RCC 7860 (cell line): ENCODE measurements at regions not wholly inside any gene's neighbourhood (a gene's known extent, or its start where the extent isn't known, plus 50 kb on each side); places are given as distances from the start of the nearest gene placed in this dataset.

Source experiments
- DNase-seq: peaks from one replicate; pipeline ENCODE4 v3.0.0-alpha.2; 2015; ENCODE audit warnings: low spot score
- FAIRE-seq: peaks from 2 replicates; lab custom pipeline; 2012; peaks lifted over from hg19 to GRCh38; lab: Jason Lieb, UNC

DNA sequence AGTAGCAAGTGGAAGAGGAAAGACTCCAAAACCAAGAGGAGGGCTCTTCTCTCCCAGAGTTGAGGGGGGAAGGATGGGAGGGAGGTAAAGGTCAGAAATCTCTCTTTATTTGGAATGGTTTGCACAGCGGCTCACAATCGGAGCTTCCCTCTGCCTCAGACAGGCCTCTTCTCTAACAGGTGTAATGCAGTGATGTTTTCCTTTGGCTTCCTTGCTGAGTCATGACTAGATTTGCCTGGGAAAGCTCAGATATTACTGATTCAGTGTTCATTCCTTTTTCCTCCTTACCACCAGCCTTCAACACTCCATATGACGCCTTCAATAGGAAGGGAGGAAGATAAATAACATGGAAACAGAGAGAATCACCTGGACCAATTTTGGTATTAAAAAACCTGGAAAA is 136.6 kb downstream of the RNF152 start:
- no peak for DNase-seq
- no peak for FAIRE-seq

- DNase-seq (no peak), FAIRE-seq (no peak)
These were observed 137.3 kb downstream of the RNF152 start for GRCh38 chr18:61755555-61755954.

DNA sequence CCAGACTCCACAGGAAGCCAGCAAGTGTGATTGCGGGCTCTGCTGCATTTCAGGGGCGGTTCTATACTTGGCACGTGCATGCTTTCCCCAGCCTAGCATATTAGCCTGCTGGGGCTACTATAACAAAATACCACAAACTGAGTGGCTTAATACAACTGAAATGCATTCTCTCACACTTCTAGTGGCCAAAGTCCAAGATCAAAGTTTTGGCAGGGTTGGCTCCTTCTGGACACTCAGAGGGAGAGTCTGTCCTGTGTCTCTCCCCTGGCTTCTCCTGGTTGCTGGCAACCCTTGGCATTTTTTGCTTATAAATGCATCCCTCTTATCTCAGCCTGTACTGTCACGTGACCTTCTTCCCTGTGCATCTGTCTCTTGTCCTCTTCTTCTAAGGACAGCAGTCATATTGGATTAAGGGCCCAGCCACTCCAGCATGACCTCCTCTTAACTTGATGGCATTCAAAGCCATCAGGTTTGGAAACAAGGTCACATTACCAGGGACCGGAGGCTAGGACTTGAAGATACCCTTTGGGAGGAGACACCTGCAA is 138.7 kb downstream of the RNF152 start:
- FAIRE-seq (no peak), DNase-seq (no peak)

GRCh38 chr18:61753373-61753772 is 139.4 kb downstream of the RNF152 start:
- no peak for FAIRE-seq
- DNase-seq, result no peak

DNA sequence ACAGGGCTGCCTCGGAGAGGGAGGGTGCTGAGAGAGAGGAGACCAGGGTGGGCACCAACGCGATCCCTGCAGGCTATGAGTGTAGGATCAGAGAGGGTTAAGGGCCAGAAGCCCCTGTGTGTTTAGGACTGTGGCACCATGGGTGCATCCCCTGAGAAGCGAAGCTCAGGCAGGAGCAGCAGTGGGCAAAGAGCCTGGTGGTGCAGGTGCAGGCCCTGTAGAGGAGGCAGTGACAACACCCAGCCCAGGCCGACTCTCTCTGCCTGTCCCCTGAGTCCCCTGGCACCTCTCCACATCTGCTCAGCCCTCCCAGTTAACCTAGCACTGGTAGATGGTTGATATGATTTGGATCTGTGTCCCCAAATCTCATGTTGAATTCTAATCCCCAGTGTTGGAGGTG is 139.8 kb downstream of the RNF152 start:
- FAIRE-seq, result no peak

GRCh38 chr18:61750840-61751668 is 141.8 kb downstream of the RNF152 start:
- FAIRE-seq (no peak), DNase-seq (no peak)

More for the DNA sequence above, 139.8 kb downstream of the RNF152 start:
- DNase-seq, result no peak

GRCh38 chr18:61749546-61749945 is 143.3 kb downstream of the RNF152 start:
- no peak for FAIRE-seq
- no peak for DNase-seq

DNA sequence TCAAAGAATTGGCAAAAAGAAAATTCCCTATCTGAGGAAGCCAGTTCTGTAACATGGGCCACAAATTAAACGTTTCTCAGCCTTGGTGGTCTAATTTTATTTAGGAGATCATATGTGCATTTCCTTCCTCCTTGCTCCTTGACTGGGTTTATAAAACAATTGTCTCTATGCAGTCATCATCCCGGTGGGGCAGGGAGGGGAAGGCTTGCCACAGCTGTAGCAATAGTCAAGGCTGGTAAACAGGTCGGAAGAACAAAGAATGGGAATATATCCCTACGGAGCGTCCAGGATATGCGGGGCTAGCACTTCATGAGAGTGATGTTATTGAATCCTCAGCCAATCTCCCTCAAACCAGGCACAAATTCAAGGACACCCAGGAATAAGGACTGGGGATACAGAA is 143.8 kb downstream of the RNF152 start:
- DNase-seq (no peak), FAIRE-seq (no peak)

DNA sequence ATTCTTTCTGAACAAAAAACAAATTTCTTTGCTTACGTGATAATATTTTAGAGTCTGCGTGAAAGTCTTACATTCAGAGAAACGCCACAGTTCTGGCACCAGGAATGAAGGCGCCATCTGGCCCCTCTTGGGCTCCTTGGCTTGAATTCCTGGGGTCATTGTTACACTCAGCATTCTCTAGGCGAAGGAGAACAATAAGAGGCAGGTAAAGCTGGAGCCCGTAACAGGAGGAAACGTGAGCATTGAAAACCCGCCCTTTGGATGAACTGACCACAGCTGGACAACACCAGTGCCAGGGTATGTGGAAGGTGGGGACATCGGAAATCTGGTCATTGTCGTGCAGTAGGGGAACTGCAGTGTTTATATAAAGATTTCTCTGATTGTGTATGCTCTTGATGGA is 144.8 kb downstream of the RNF152 start:
- FAIRE-seq (no peak), DNase-seq (no peak)

DNA sequence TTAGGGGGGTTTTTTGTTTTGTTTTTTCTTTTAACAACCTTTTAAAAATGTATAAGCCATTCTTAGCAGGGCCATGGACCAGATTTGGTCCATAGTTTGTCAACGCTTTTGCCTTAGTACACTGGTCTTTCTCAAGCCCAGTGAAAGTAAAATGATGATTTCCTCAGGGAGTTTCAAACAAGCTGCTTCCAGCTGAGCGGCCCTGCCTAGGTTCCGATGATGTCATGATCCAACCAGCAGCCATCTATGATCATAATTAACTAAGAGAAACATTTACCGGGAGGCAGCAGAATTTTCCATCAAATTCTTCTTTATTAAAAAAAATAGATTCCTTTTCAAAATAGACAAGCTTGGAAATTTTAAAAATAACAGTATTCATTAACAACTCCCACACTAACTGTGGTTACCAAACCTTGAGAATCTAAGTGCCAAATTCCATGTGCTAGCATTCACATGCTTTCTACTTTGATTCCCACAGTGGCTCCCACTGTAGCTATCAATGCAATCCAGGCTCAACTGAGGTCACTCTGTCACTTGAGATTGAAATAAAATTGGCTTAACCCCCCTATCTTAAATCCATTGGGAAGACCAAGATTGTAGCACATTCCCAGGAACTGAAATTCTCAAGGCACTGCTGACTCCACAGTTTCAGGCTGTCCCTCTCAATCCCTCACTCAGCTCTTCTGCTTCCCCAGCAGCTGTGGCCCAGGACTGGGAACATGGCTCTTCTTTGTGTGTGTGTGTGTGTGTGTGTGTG is 148.9 kb downstream of the RNF152 start:
- no peak for DNase-seq
- FAIRE-seq, result no peak

DNA sequence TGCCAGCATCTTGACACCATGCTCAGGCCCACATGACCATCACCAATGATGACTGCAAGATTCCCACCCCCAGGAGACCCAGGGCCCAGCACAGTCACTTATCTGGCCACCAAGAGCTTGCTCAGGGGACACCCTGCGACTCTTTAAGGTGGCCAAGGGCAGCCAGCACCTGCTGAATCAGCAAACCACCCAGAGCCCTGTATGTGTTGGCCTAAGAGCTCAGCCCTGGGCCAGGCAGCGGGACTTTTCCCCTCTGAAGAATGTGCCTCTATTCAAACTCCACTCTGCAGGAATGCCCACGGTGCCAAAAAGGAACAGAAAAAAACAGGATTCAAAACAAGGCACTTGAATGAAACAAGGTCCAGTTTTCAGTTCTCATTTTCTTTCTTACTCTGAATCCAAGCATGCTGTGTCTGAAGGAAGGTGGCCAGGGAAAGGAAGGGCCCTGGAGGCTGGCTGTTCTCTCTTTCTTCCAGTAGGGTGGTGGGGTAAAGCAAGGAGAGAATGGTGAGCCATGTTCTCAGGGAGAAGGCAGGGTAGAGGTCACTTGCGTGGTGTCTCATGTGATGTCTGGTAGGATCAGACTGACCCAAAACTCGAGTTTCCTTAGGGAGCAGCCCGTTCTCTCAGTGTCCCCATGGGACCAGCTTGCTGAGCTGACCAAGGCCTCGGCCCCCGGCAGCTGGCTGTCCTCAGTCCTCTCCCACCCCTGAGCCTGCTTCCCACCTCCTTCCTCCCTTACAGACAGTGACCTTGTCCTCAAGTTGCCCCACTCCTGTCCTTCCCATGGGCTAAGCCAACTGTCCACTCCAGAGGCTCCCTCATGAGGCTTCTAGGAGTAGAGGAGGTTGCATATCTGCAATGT is 150.0 kb downstream of the RNF152 start:
- FAIRE-seq, result no peak
- DNase-seq, result no peak

- DNase-seq (no peak), FAIRE-seq (no peak)
These were observed 150.8 kb downstream of the RNF152 start for GRCh38 chr18:61741881-61742454.

GRCh38 chr18:61738488-61738887 is 154.3 kb downstream of the RNF152 start:
- DNase-seq (no peak), FAIRE-seq (no peak)

- DNase-seq (no peak), FAIRE-seq (no peak)
These were observed 154.8 kb downstream of the RNF152 start for GRCh38 chr18:61738042-61738441.

DNA sequence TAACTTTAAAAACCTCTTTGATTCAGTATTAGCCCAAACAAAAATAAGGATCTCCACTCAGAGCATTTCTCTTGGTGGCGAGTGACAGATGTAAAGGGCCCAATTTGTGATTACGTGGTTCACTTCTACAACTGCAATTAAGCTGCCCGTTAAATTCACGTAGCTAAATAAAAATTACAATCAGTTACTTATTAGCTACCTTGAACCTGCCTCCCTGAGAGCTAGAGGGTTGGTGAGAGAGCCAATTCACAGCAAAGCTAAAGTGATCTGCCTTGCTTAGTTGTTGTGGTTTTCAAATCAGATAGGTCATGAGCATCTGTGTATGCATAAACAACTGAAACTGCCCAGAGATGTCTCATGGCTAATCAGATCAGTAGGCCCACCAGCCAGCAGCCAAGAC is 156.7 kb downstream of the RNF152 start:
- DNase-seq (no peak), FAIRE-seq (no peak)

- FAIRE-seq (no peak), DNase-seq (no peak)
These were observed 157.2 kb downstream of the RNF152 start for GRCh38 chr18:61735564-61736102.

DNA sequence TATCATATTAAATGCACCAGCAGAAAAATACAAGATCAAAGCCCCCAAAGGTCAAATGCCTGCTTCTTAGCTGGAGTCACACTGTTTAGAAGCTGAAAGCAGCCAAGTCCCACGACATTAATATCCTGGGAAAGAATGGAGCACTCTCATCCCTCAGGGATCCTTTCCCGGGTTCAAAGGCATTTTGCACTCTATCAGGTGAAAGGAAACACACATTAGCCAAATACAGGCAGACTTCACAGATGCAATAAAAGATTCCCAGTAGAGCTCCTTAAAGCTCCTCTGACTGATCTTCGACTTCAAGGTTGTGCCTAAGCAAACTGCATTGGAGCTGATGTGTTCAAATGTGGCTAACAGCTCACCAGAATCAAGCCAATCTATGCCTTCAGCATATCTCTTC is 158.4 kb downstream of the RNF152 start:
- DNase-seq, result no peak
- FAIRE-seq, result no peak

DNA sequence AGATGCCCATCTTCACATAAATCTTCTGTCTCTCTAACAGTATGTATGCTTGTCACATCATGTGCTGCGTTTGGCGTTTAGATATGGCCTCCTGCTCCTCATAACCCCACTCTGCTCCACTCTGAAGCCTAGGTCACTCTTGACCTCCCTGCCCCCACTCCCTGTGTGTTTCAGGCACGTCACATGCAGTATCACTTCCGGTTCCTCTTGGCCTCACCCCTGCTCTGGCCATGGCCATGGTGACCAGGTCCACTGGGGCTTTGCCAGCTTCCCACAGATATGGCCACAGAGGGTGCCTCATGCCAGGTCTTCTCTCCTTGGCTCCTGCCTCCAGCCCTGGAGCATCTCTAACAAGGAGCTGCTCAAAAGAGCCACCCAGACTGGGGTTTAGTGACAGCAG is 160.0 kb downstream of the RNF152 start:
- DNase-seq, result no peak
- FAIRE-seq, result no peak

DNA sequence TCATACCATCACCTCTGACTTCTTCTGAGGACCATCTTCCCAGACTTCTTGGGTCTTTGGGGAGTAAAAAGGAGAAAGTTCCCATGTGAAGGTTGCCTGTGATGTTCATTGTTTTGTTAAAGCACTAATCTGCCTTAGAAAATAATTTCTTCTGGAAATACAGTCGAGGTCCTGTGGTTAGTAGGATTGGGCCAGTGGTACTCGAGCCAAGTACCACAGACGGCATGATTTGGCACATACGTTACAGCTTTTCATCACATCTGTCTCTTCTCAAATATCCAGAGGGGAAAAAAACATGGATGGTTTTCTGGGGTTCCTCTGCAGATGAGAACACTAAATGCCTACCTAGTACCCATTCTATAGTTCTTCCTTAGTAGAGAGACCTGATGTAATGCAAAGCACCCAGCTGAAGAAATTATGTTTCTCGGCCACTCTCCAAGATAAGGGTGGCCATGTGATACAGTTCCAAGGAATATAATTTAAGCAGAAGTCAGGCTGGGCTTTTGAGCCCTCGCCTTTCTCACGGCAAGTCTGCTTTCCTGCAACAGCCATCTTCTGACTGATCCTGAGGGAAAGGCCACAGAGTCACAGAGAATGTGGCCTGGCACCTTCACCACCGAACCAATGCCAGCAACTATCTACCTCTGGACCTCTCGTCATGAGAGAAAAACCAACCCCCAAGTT is 161.0 kb downstream of the RNF152 start:
- no peak for FAIRE-seq
- DNase-seq, result no peak

DNA sequence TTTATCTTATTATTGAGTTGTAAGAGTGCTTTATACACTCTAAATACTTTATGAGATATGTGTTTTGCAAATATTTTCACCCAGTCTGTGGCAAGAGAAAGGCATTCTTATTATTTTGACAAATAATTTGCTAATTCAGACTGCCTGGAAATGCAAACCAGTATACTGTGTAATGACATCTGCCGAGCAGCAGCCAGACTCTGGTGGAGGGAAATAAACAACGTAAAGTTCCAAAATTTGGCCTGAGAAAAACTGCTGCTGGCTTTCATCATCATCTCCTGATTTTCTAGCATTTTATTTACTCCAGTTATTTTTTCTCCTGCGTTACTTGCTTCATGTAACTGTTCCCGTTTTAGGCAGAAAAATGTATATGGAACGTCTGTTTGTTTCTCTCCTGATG is 161.6 kb downstream of the RNF152 start:
- DNase-seq (no peak), FAIRE-seq (no peak)
